ENCODE measurements at regions not wholly inside any gene's neighbourhood (a gene's known extent, or its start where the extent isn't known, plus 50 kb on each side); places are given as distances from the start of the nearest gene placed in this dataset.

DNA sequence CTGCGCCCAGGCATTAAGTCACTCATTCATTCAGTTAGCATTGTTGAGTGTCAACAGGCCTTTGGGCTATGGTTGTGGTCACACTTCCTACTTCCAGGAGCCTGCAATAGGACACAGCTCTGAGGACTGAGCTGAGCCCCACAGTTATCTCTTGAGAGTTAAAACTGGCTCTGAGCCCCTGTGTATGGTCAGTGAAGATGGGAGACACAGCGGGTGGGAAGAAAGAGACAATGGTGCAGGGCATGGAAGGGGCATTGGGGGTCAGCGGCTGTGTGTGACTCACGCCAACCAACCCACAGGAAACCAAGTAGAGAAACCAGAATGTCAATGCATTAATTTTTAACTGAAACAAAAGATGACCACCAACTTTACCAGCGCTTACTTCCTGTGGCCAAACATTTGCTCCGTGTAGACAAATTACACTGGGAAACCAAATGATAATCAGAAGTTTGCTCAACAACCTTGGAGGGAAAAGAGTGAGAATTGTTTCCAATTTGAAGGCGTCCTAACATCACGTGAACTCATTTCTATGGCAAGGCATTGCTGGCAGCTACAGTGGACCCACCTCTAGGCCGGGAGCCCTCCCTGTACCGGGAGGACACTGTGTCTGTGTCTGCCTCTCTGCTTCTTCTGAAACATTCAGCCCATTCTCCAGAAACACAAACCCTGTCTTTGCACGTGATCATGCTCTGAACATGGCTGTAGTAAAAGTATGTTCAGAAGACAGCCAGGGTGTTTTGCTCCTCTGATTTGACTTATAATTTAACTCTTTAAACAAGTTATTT, 212.0 kb upstream of the ID2 start:
- DNase-seq: no peak

- DNase-seq: no peak
These were observed 209.1 kb upstream of the ID2 start for GRCh38 chr2:8472545-8473323.

GRCh38 chr2:8475349-8476031, 206.4 kb upstream of the ID2 start:
- DNase-seq: no peak

GRCh38 chr2:8477552-8478470, 204.0 kb upstream of the ID2 start:
- no peak for DNase-seq

GRCh38 chr2:8478471-8478793, 203.4 kb upstream of the ID2 start:
- DNase-seq: no peak

DNA sequence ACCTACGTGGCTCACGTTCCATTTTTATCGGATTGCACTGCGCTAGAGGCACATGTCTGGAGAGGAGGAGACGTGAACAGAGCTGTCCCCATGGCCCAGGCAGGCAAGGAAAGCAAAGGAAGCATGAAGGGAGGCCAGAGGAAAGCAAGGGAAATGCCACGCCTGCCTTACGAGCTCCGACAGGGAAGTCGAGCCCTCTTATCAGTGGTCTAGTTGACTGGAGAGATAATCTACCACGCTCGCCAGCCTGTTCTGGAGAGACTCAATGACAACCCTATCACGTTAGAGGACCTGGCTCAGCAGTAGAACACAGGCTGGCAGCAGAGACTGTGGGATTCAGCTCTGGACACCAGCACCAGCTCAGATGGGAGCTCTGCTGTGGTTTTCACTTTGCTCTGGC, 202.6 kb upstream of the ID2 start:
- no peak for DNase-seq

GRCh38 chr2:8480915-8481314, 200.9 kb upstream of the ID2 start:
- no peak for DNase-seq

- DNase-seq: no peak
These were observed 200.3 kb upstream of the ID2 start for GRCh38 chr2:8481463-8482009.

- no peak for DNase-seq
These were observed 199.4 kb upstream of the ID2 start for GRCh38 chr2:8482432-8482831.

DNA sequence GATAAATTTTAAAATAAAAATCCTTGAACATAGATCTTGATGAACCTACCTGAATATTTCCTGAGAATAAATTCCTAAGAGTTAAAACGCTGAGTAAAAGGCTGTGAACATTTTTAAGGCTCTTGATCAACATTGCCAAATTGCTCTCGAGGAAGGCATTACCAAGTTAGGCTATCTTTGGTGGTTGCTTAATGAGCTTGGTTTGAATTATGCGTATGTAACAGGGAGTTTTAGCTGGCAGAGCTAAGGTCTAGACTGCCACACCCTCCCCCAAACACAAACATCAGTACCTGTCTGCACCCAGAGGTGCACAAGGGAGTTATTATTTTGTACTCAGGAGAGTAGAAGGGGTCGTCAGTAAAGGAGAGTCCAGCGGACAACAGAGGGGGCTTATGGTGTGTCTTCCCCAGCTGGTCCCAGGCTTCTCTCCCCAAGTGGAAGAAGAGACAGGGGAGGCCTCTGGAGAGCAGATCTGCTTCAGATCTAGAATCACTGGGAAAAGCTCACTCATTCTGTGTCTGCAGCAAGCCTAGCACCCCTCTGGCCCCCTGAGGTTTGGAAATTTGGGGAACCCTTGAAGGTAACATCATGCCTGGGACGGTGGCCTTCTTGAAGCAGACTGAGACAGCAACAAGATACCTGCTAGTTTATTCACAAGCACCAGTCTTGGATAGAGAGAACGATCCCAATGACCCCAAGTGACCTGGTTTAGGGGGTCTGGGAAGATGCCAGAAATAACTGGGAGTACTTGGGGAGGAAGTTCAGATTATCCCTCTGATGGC, 197.2 kb upstream of the ID2 start:
- DNase-seq: no peak

GRCh38 chr2:8485736-8486135, 196.1 kb upstream of the ID2 start:
- no peak for DNase-seq

DNA sequence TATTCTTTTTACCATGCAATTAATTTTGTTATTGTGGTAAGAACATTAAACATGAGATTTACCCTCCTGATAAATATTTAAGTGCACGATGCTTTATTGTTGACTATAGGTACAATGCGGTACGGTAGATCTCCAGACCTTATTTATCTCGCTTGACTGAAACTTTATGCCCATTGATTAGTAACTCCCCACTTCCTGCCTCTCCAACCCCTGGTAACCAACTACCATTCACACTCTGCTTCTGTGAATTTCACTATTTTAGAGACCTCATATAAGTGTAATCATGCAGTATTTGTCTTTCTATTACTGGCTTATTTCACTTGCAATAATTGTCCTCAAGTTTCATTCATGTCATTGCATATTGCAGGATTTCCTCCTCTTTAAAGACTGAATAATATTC, 195.7 kb upstream of the ID2 start:
- no peak for DNase-seq

GRCh38 chr2:8487461-8487932, 194.4 kb upstream of the ID2 start:
- DNase-seq: no peak

DNA sequence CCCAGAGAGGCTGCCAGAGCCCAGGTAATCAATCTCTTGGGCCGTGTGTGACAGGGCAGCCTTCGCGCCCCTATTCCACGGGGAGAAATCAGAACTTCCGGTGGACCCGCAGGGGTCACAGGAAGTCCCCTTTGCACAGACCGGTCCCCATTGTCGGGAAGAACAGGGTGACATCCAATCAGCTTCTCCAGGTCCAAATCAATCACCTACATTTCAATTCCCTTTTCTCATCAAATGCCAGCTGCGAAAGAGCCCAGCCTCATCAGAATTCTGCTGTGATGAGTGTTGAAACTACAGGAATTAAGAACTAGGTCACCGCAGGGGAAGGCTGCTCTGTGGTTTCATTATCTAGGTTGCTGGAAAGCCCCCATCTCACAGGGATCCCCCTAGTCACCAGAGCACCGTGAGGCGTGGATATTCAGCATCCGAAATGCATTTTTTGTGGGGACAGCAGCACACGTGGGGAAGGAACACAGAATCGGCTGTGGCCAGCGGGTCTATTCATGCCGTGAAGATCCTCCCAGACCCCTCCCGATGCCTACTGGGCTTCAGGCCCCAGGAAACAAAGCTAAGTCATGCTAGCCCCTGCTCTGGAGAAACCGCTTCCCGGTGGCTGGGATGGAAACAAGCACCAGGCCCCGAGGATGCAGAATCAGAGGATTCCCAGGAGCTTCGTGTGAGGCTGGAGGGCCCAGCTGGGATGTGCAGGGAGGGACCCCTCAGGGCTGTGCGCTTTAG, 193.7 kb upstream of the ID2 start:
- DNase-seq: no peak

DNA sequence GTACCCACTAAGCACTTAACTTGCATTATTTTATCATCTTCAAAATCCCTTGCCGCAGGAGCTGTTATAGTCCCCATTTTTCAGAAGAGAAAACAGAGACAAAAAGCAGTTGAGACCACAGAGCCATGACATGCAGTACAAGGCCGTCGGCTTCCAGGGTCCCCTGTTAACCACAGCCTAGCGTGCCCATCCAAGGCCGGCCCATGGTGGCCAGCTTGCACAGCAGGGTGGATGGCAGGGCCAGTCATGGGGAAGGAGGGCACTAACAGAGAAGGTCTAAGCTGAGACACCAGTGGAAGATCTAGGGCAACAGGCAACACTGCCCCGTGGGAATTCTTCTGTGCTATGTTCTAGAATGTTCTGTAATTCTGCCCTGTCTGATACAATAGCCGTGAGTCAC, 192.6 kb upstream of the ID2 start:
- no peak for DNase-seq

GRCh38 chr2:8489751-8490150, 192.1 kb upstream of the ID2 start:
- DNase-seq: no peak

DNA sequence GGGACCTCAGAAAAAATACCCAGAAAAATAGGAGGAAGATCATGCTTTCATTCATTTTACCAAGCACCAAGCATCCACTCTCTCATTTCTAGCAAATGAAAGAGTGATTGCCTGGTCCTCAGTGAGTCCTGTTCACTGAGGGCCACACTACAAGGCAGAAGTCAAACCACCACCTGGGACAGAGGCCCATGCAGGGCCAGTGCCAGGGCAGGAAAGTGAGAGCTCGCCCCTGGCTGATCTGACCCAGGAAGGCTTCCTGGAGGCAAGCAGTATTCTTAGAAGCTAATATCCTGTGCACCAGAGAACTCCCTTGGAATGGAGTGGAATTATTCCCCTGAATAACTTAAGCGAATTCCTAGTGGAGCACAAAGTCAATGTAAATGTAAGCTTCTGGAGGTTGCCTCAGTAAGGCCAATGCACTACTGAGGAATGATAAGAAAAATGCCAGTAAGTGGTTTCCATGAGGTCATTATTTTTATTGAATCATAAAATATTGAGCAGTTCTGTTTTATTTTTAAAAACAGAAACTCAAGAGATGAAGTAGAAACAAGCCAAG, 191.6 kb upstream of the ID2 start:
- no peak for DNase-seq

- no peak for DNase-seq
These were observed 190.4 kb upstream of the ID2 start for GRCh38 chr2:8491296-8492027.

DNA sequence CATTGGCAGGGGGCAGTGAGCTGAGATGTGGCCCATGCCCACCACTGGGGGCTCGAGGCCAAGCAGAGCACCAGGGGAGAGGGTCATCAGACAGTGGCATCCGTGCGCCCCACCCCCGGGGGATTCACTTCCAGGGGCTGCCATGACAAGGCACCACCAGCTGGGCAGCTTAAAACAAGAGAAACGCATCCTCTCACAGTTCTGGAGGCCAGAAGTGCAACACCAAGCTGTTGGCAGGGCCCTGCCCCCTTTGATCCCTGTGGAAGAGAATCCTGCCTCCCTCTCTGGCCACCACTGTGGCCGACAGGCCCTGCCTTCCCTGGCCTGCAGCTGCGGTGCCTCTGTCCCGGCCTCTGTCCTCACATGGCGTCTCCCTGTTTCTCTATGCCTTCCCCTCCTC, 187.7 kb upstream of the ID2 start:
- DNase-seq: no peak

DNA sequence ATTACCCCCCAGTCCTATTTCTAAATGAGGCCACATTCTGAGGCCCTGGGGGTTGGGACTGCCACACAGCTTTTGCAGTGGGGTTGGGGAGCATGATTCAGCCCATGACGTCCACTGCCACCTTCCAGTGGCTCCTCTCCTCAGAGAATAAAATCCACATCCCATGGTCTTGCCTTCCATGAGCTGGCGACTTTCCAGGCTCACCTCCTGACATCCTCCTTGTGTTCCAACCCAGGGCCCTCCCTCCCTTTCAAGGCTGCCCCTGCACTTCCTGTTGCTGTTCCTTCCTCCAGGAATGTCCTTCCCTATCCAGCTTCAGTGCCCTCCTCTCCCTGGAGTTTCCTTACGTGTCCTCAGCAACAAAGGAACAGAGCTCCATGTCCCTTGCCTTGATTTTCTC, 187.3 kb upstream of the ID2 start:
- no peak for DNase-seq
